Calu3 (cell line): ENCODE measurements at regions not wholly inside any gene's neighbourhood (a gene's known extent, or its start where the extent isn't known, plus 50 kb on each side); places are given as distances from the start of the nearest gene placed in this dataset.

Experiments used
- BruUV-seq: library from RNA; stranded (reverse); fragments of 400-500 nt; replicated peaks from 2 replicates; lab custom pipeline; 2021; lab: Mats Ljungman, UMichigan
- CTCF ChIA-PET: fragments of 300-600 bp; sonication (Branson Sonifier 250); formaldehyde crosslinking; loops from one replicate; lab custom pipeline; 2022; ENCODE audit warnings: antibody characterized with exemption; lab: Charles Lee
- DNase-seq: peaks from one replicate; pipeline ENCODE4 v3.0.0; 2022
- H3K27ac Mint-ChIP-seq: one replicate; pipeline ENCODE4 v1.8.0; 2022; ENCODE audit warnings: mixed read lengths; ENCODE audit not compliant: unreplicated experiment
- H3K27me3 Mint-ChIP-seq: one replicate; pipeline ENCODE4 v1.8.0; 2022; ENCODE audit warnings: mixed read lengths; ENCODE audit not compliant: unreplicated experiment
- H3K36me3 Mint-ChIP-seq: one replicate; pipeline ENCODE4 v1.8.0; 2022; ENCODE audit warnings: mild to moderate bottlenecking, moderate library complexity, mixed read lengths; ENCODE audit not compliant: insufficient read depth, unreplicated experiment
- H3K4me1 Mint-ChIP-seq: one replicate; pipeline ENCODE4 v1.8.0; 2022; ENCODE audit warnings: mild to moderate bottlenecking, low read depth, mixed read lengths; ENCODE audit not compliant: unreplicated experiment
- H3K4me3 Mint-ChIP-seq: one replicate; pipeline ENCODE4 v1.8.0; 2022; ENCODE audit warnings: mild to moderate bottlenecking, low read depth, moderate library complexity, mixed read lengths; ENCODE audit not compliant: unreplicated experiment
- H3K9me3 Mint-ChIP-seq: one replicate; pipeline ENCODE4 v1.8.0; 2022; ENCODE audit warnings: low read depth, mixed read lengths; ENCODE audit not compliant: unreplicated experiment
- intact Hi-C: fragments of 100-400 bp; cut with micrococcal nuclease; formaldehyde crosslinking; loops from one replicate; pipeline ENCODE4 v1.10.0; 2022; ENCODE audit not compliant: unreplicated experiment
- TF ChIP-seq, protein P1 (sequence below): fragments of 200-600 bp; IDR thresholded peaks from one replicate; pipeline ENCODE4 v1.8.0; 2022; ENCODE audit warnings: antibody characterized with exemption; ENCODE audit not compliant: unreplicated experiment

GRCh38 chr1:216820345-216820744, 97.1 kb upstream of the ESRRG start:
- DNase-seq = no peak
- TF ChIP-seq, protein P1, sequence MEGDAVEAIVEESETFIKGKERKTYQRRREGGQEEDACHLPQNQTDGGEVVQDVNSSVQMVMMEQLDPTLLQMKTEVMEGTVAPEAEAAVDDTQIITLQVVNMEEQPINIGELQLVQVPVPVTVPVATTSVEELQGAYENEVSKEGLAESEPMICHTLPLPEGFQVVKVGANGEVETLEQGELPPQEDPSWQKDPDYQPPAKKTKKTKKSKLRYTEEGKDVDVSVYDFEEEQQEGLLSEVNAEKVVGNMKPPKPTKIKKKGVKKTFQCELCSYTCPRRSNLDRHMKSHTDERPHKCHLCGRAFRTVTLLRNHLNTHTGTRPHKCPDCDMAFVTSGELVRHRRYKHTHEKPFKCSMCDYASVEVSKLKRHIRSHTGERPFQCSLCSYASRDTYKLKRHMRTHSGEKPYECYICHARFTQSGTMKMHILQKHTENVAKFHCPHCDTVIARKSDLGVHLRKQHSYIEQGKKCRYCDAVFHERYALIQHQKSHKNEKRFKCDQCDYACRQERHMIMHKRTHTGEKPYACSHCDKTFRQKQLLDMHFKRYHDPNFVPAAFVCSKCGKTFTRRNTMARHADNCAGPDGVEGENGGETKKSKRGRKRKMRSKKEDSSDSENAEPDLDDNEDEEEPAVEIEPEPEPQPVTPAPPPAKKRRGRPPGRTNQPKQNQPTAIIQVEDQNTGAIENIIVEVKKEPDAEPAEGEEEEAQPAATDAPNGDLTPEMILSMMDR = no peak
- BruUV-seq = no TSS peak
- no peaks in the 10 kb centered on the region for H3K9me3 Mint-ChIP-seq
- no peaks in the 10 kb centered on the region for H3K27me3 Mint-ChIP-seq
- no peak overlapping the region for H3K27ac Mint-ChIP-seq
- intact Hi-C loops = no loop called here
- CTCF ChIA-PET = no interaction called here
- H3K4me3 Mint-ChIP-seq = no peak overlapping the region
- H3K36me3 Mint-ChIP-seq = no peaks in the 10 kb centered on the region
- no peaks in the 10 kb centered on the region for H3K4me1 Mint-ChIP-seq

- no peak for DNase-seq
- no peaks in the 10 kb centered on the region for H3K4me1 Mint-ChIP-seq
- no peaks in the 10 kb centered on the region for H3K9me3 Mint-ChIP-seq
- TF ChIP-seq, protein P1 = no peak
- H3K4me3 Mint-ChIP-seq = no peak overlapping the region
- no peaks in the 10 kb centered on the region for H3K27me3 Mint-ChIP-seq
- no TSS peak for BruUV-seq
- no peaks in the 10 kb centered on the region for H3K36me3 Mint-ChIP-seq
- intact Hi-C loops = no loop called here
- no peak overlapping the region for H3K27ac Mint-ChIP-seq
- CTCF ChIA-PET = interaction anchor here (0.6 kb wide), 1 partner anchor 17 kb away, joined by 3 read pairs; no protein-coding TSS in a partner anchor
Measured at GRCh38 chr1:216818284-216818683, 95.1 kb upstream of the ESRRG start.

DNA sequence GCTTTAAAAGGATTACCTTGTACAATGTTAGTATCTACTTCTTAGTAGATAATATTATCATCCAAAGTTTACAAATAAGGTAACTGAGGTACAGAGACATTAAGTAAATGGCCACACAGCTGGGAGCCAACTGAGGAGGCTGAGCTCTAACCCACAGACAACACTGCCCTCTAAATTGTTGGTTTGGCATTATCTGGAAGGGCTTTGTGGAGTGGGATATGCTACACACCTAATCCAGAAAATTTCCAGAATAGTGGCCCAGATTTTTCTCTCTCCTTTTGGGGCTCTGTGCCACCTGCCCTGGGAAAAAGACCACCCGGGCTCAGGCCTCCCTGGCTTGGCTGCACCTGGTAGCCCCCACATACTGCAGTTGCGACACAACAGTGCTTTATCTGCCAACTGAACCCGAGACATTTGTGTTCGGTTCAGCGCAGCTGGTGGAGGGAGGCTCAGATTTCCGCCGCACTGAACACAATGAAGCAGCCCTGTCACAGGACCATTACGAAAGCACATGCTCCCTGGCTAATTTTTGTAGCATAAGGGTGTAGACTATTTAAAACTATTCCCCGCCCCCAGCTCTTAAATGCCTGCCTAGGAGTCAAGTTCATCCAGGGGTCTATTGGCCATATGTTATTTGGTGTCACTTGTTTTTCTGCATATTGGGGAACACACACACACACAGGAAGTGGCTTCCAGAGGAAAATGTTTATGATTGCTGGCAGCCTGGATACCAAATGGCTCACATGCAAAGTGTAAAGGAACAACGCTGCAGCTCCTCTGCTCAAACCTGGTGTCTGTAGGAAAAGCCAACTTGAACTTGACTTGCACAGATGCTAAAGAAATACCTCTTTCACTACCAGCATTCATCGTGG, 92.3 kb upstream of the ESRRG start:
- no TSS peak for BruUV-seq
- no peaks in the 10 kb centered on the region for H3K27me3 Mint-ChIP-seq

GRCh38 chr1:216814576-216815259, 91.5 kb upstream of the ESRRG start:
- Mint-ChIP-seq H3K36me3 (no peaks in the 10 kb centered on the region), H3K9me3 (no peaks in the 10 kb centered on the region), H3K27ac (no peak overlapping the region), H3K4me1 (no peaks in the 10 kb centered on the region), H3K4me3 (no peak overlapping the region), H3K27me3 (no peaks in the 10 kb centered on the region)
- BruUV-seq = no TSS peak
- TF ChIP-seq, protein P1 = no peak
- DNase-seq = no peak
- CTCF ChIA-PET = no interaction called here
- intact Hi-C loops = no loop called here

More for the DNA sequence above, 92.3 kb upstream of the ESRRG start:
- CTCF ChIA-PET = no interaction called here
- DNase-seq = no peak
- Mint-ChIP-seq H3K9me3 (no peaks in the 10 kb centered on the region), H3K4me1 (no peaks in the 10 kb centered on the region), H3K36me3 (no peaks in the 10 kb centered on the region), H3K4me3 (no peak overlapping the region), H3K27ac (no peak overlapping the region)
- intact Hi-C loops = no loop called here
- TF ChIP-seq, protein P1 = no peak
